CD8-positive, alpha-beta memory T cell (primary cell): ENCODE measurements at regions not wholly inside any gene's neighbourhood (a gene's known extent, or its start where the extent isn't known, plus 50 kb on each side); places are given as distances from the start of the nearest gene placed in this dataset.

ENCODE experiments used
- CTCF ChIA-PET: fragments of 350-600 bp; sonication (Branson Sonifier 250); formaldehyde crosslinking; loops from one replicate; lab custom pipeline; 2021; ENCODE audit warnings: antibody characterized with exemption; lab: Charles Lee
- POLR2A ChIA-PET: fragments of 350-600 bp; sonication (Branson Sonifier 250); formaldehyde crosslinking; loops from one replicate; lab custom pipeline; 2021; ENCODE audit warnings: antibody characterized with exemption; lab: Charles Lee
- DNase-seq, 5 donors: peaks; one replicate each; pipeline versions ENCODE4 v3.0.0 to v3.0.0-alpha.2; 2020 to 2022; ENCODE audit warnings: mixed read lengths in 1 of 5
- H3K27ac ChIP-seq: one replicate; pipeline ENCODE4 v1.7.0; 2013; ENCODE audit warnings: low read depth, mild to moderate bottlenecking, low read length, moderate library complexity
- H3K27me3 ChIP-seq: 2 replicates; pipeline ENCODE4 v1.7.0; 2013; ENCODE audit warnings: low read length, mild to moderate bottlenecking; ENCODE audit not compliant: insufficient read depth, poor library complexity, severe bottlenecking
- H3K36me3 ChIP-seq: 2 replicates; pipeline ENCODE4 v1.7.0; 2013; ENCODE audit warnings: mild to moderate bottlenecking, low read length, moderate library complexity; ENCODE audit not compliant: insufficient read depth
- H3K4me1 ChIP-seq: 2 replicates; pipeline ENCODE4 v1.7.0; 2013; ENCODE audit warnings: mild to moderate bottlenecking, low read length, moderate library complexity; ENCODE audit not compliant: insufficient read depth
- H3K4me3 ChIP-seq: 2 replicates; pipeline ENCODE4 v1.7.0; 2013; ENCODE audit warnings: mild to moderate bottlenecking, low read length
- H3K9me3 ChIP-seq: 2 replicates; pipeline ENCODE4 v1.7.0; 2013; ENCODE audit warnings: mild to moderate bottlenecking, low read length
- H3K27ac Mint-ChIP-seq, 8 donors: one replicate each; pipeline ENCODE4 v1.8.0; 2020 to 2021; ENCODE audit warnings: mixed read lengths in 8 of 8, mild to moderate bottlenecking in 6 of 8, inconsistent platforms in 3 of 8, moderate library complexity in 3 of 8
- H3K27me3 Mint-ChIP-seq, 2 donors: one replicate each; pipeline ENCODE4 v1.8.0; 2020 to 2021; ENCODE audit warnings: mixed read lengths in 2 of 2, mild to moderate bottlenecking in 1 of 2, moderate library complexity in 1 of 2
- H3K36me3 Mint-ChIP-seq, 3 donors: one replicate each; pipeline ENCODE4 v1.8.0; 2020 to 2021; ENCODE audit warnings: mixed read lengths in 3 of 3, inconsistent platforms in 1 of 3, mild to moderate bottlenecking in 1 of 3
- H3K4me1 Mint-ChIP-seq, 3 donors: one replicate each; pipeline ENCODE4 v1.8.0; 2020 to 2021; ENCODE audit warnings: mixed read lengths in 3 of 3, inconsistent platforms in 1 of 3, mild to moderate bottlenecking in 1 of 3
- H3K4me3 Mint-ChIP-seq, 7 donors: one replicate each; pipeline ENCODE4 v1.8.0; 2020 to 2021; ENCODE audit warnings: mixed read lengths in 7 of 7, mild to moderate bottlenecking in 6 of 7, moderate library complexity in 4 of 7, inconsistent platforms in 2 of 7
- H3K9me3 Mint-ChIP-seq, 5 donors: one replicate each; pipeline ENCODE4 v1.8.0; 2020 to 2022; ENCODE audit warnings: mixed read lengths in 5 of 5, mild to moderate bottlenecking in 3 of 5, moderate library complexity in 2 of 5, inconsistent platforms in 1 of 5

GRCh38 chr10:123257904-123258456 is 103.8 kb downstream of the BUB3 start:
- ChIA-PET POLR2A (no interaction called here), CTCF (no interaction called here)
- no peaks in the 10 kb centered on the region for H3K4me1 ChIP-seq
- Mint-ChIP-seq H3K4me1 (no peaks in the 10 kb centered on the region), H3K27me3 (peaks cover 0 to 2% of the 10 kb centered on the region in 2 donors), H3K9me3 (no peaks in the 10 kb centered on the region), H3K36me3 (peaks cover 6 to 12% (median 8%) of the 10 kb centered on the region in 3 donors), H3K4me3 (no peak overlapping the region), H3K27ac (no peak overlapping the region)
- no peaks in the 10 kb centered on the region for H3K36me3 ChIP-seq
- DNase-seq, result no peak
- no peak overlapping the region for H3K27ac ChIP-seq
- no peak overlapping the region for H3K4me3 ChIP-seq
- no peaks in the 10 kb centered on the region for H3K9me3 ChIP-seq
- no peaks in the 10 kb centered on the region for H3K27me3 ChIP-seq

- H3K27me3 Mint-ChIP-seq, result peaks cover 0 to 2% of the 10 kb centered on the region in 2 donors
- Histone ChIP-seq H3K36me3 (no peaks in the 10 kb centered on the region), H3K27me3 (no peaks in the 10 kb centered on the region), H3K4me1 (no peaks in the 10 kb centered on the region), H3K9me3 (no peaks in the 10 kb centered on the region), H3K27ac (no peak overlapping the region), H3K4me3 (no peak overlapping the region)
- H3K36me3 Mint-ChIP-seq, result peaks cover 6 to 12% (median 8%) of the 10 kb centered on the region in 3 donors
- no peak for DNase-seq
- POLR2A ChIA-PET, result no interaction called here
- H3K4me3 Mint-ChIP-seq, result no peak overlapping the region
- H3K9me3 Mint-ChIP-seq, result no peaks in the 10 kb centered on the region
- CTCF ChIA-PET, result no interaction called here
- H3K27ac Mint-ChIP-seq, result no peak overlapping the region
- H3K4me1 Mint-ChIP-seq, result no peaks in the 10 kb centered on the region
Observed at GRCh38 chr10:123259081-123259480, 104.9 kb downstream of the BUB3 start.

DNA sequence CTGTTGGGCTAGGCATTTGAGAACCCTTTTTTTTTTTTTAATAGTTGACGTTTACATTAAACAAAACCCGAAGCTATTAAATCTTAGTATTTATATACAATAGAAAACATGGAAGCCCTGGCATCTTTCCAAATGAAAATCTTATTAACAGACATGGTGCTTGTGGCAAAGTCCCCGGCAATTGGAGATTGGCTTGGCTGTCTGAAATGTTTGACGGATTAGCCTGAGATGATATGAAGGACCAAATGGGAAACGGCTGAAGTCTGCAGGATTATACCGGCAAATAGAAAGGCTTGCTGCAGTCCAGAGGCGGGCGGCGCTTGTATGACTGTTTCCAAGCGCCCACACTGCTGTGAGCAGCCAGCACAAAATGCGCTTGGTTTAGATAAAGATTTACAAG is 105.6 kb downstream of the BUB3 start:
- ChIA-PET CTCF (no interaction called here), POLR2A (no interaction called here)
- Histone ChIP-seq H3K4me1 (no peaks in the 10 kb centered on the region), H3K4me3 (no peak overlapping the region), H3K27me3 (no peaks in the 10 kb centered on the region), H3K27ac (no peak overlapping the region), H3K9me3 (no peaks in the 10 kb centered on the region), H3K36me3 (no peaks in the 10 kb centered on the region)
- H3K27ac Mint-ChIP-seq, result peak overlapping the region in 1 of 8 donors; percentile 49
- DNase-seq, result no peak
- H3K4me1 Mint-ChIP-seq, result no peaks in the 10 kb centered on the region
- peaks cover 6 to 12% (median 8%) of the 10 kb centered on the region in 3 donors for H3K36me3 Mint-ChIP-seq
- H3K4me3 Mint-ChIP-seq, result no peak overlapping the region
- no peaks in the 10 kb centered on the region for H3K9me3 Mint-ChIP-seq
- peaks cover 0 to 2% of the 10 kb centered on the region in 2 donors for H3K27me3 Mint-ChIP-seq

GRCh38 chr10:123262456-123262855 is 108.3 kb downstream of the BUB3 start:
- H3K4me1 ChIP-seq, result no peaks in the 10 kb centered on the region
- no peak for DNase-seq
- H3K4me1 Mint-ChIP-seq, result no peaks in the 10 kb centered on the region
- H3K27me3 Mint-ChIP-seq, result peaks cover 0 to 2% of the 10 kb centered on the region in 2 donors
- H3K27ac Mint-ChIP-seq, result no peak overlapping the region
- no peak overlapping the region for H3K4me3 ChIP-seq
- H3K4me3 Mint-ChIP-seq, result no peak overlapping the region
- peaks cover 6 to 14% (median 11%) of the 10 kb centered on the region in 3 donors for H3K36me3 Mint-ChIP-seq
- no peaks in the 10 kb centered on the region for H3K9me3 ChIP-seq
- ChIA-PET POLR2A (no interaction called here), CTCF (no interaction called here)
- no peaks in the 10 kb centered on the region for H3K9me3 Mint-ChIP-seq
- H3K27ac ChIP-seq, result no peak overlapping the region
- no peaks in the 10 kb centered on the region for H3K27me3 ChIP-seq
- H3K36me3 ChIP-seq, result no peaks in the 10 kb centered on the region

- H3K27ac ChIP-seq, result no peak overlapping the region
- CTCF ChIA-PET, result no interaction called here
- H3K36me3 Mint-ChIP-seq, result peaks cover 0 to 8% (median 3%) of the 10 kb centered on the region in 3 donors
- POLR2A ChIA-PET, result no interaction called here
- H3K4me1 ChIP-seq, result no peaks in the 10 kb centered on the region
- H3K4me3 ChIP-seq, result no peak overlapping the region
- no peak for DNase-seq
- H3K9me3 ChIP-seq, result no peaks in the 10 kb centered on the region
- H3K36me3 ChIP-seq, result no peaks in the 10 kb centered on the region
- no peaks in the 10 kb centered on the region for H3K9me3 Mint-ChIP-seq
- peak overlapping the region in 1 of 8 donors; percentile 11 for H3K27ac Mint-ChIP-seq
- H3K27me3 Mint-ChIP-seq, result peaks cover 2 to 6% of the 10 kb centered on the region in 2 donors
- H3K27me3 ChIP-seq, result no peaks in the 10 kb centered on the region
- no peak overlapping the region for H3K4me3 Mint-ChIP-seq
- H3K4me1 Mint-ChIP-seq, result peaks cover 0 to 7% (median 0%) of the 10 kb centered on the region in 3 donors
Observed at GRCh38 chr10:123266971-123267370, 112.8 kb downstream of the BUB3 start.

GRCh38 chr10:123269017-123269552 is 114.9 kb downstream of the BUB3 start:
- H3K4me1 Mint-ChIP-seq, result peaks cover 0 to 7% (median 0%) of the 10 kb centered on the region in 3 donors
- H3K9me3 Mint-ChIP-seq, result no peaks in the 10 kb centered on the region
- no peak overlapping the region for H3K27ac Mint-ChIP-seq
- peaks cover 19 to 25% of the 10 kb centered on the region in 2 donors for H3K27me3 Mint-ChIP-seq
- H3K36me3 Mint-ChIP-seq, result peaks cover 0 to 14% (median 10%) of the 10 kb centered on the region in 3 donors
- H3K4me1 ChIP-seq, result no peaks in the 10 kb centered on the region
- H3K36me3 ChIP-seq, result no peaks in the 10 kb centered on the region
- no peaks in the 10 kb centered on the region for H3K9me3 ChIP-seq
- CTCF ChIA-PET, result no interaction called here
- peaks cover 4% of the 10 kb centered on the region for H3K27me3 ChIP-seq
- POLR2A ChIA-PET, result no interaction called here
- no peak overlapping the region for H3K4me3 ChIP-seq
- no peak overlapping the region for H3K27ac ChIP-seq
- no peak for DNase-seq
- H3K4me3 Mint-ChIP-seq, result no peak overlapping the region

DNA sequence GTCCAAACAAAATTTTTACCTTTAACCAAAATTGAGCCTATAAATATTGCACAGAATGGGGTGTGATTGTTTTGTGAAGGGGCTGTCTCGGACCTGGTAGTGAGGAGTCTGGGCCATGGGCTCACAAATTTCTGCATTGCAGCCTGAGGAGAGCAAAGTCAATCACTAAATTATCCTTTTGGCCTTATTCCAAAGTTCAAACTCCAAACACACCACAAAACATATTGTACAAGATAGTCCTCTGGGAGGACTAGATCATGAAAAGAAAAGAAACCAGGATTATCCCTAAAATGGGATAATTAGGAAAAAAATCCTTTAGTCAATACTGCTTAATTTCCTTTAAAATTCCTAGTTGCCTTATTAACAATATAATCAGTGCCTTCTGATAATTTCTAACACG is 115.5 kb downstream of the BUB3 start:
- no peak for DNase-seq
- Histone ChIP-seq H3K27ac (no peak overlapping the region), H3K4me1 (no peaks in the 10 kb centered on the region), H3K9me3 (no peaks in the 10 kb centered on the region), H3K36me3 (no peaks in the 10 kb centered on the region), H3K27me3 (peaks cover 4% of the 10 kb centered on the region), H3K4me3 (no peak overlapping the region)
- ChIA-PET POLR2A (no interaction called here), CTCF (no interaction called here)
- H3K9me3 Mint-ChIP-seq, result no peaks in the 10 kb centered on the region
- no peak overlapping the region for H3K4me3 Mint-ChIP-seq
- peaks cover 0 to 14% (median 11%) of the 10 kb centered on the region in 3 donors for H3K36me3 Mint-ChIP-seq
- H3K27me3 Mint-ChIP-seq, result peaks cover 20 to 30% of the 10 kb centered on the region in 2 donors
- no peak overlapping the region for H3K27ac Mint-ChIP-seq
- H3K4me1 Mint-ChIP-seq, result peaks cover 0 to 7% (median 3%) of the 10 kb centered on the region in 3 donors

DNA sequence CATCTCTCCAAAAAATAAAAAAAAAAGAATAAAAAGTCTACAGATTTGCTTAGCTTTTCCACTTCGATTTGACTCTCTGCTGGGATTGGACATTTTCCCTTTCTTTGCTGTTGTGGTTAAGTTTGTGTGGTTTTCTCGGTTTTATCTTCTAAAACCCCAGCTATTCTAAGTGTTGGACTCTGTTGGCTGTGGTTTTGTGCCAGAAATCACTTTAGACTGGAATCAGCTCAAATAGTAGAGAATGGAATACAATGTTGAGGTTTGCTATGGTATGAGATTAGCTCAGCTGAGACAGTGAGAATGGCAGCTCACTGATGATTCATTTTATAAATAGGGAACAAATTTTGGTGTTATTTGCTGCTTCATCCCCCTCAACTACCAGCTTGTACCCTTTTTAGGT is 116.0 kb downstream of the BUB3 start:
- Histone ChIP-seq H3K4me3 (no peak overlapping the region), H3K27ac (no peak overlapping the region), H3K9me3 (no peaks in the 10 kb centered on the region), H3K36me3 (no peaks in the 10 kb centered on the region), H3K27me3 (peaks cover 4% of the 10 kb centered on the region), H3K4me1 (no peaks in the 10 kb centered on the region)
- DNase-seq, result no peak
- CTCF ChIA-PET, result no interaction called here
- H3K36me3 Mint-ChIP-seq, result peaks cover 0 to 16% (median 11%) of the 10 kb centered on the region in 3 donors
- H3K4me3 Mint-ChIP-seq, result no peak overlapping the region
- H3K27ac Mint-ChIP-seq, result no peak overlapping the region
- H3K4me1 Mint-ChIP-seq, result peaks cover 2 to 7% (median 5%) of the 10 kb centered on the region in 3 donors
- H3K9me3 Mint-ChIP-seq, result no peaks in the 10 kb centered on the region
- POLR2A ChIA-PET, result no interaction called here
- peaks cover 23 to 32% of the 10 kb centered on the region in 2 donors for H3K27me3 Mint-ChIP-seq
